CD8-positive, alpha-beta memory T cell (primary cell): ENCODE measurements at regions not wholly inside any gene's neighbourhood (a gene's known extent, or its start where the extent isn't known, plus 50 kb on each side); places are given as distances from the start of the nearest gene placed in this dataset.

ENCODE experiments used
- CTCF ChIA-PET: fragments of 350-600 bp; sonication (Branson Sonifier 250); formaldehyde crosslinking; loops from one replicate; lab custom pipeline; 2021; ENCODE audit warnings: antibody characterized with exemption; lab: Charles Lee
- POLR2A ChIA-PET: fragments of 350-600 bp; sonication (Branson Sonifier 250); formaldehyde crosslinking; loops from one replicate; lab custom pipeline; 2021; ENCODE audit warnings: antibody characterized with exemption; lab: Charles Lee
- DNase-seq, 5 donors: peaks; one replicate each; pipeline versions ENCODE4 v3.0.0 to v3.0.0-alpha.2; 2020 to 2022; ENCODE audit warnings: mixed read lengths in 1 of 5
- H3K27ac ChIP-seq: one replicate; pipeline ENCODE4 v1.7.0; 2013; ENCODE audit warnings: low read depth, mild to moderate bottlenecking, low read length, moderate library complexity
- H3K27me3 ChIP-seq: 2 replicates; pipeline ENCODE4 v1.7.0; 2013; ENCODE audit warnings: low read length, mild to moderate bottlenecking; ENCODE audit not compliant: insufficient read depth, poor library complexity, severe bottlenecking
- H3K36me3 ChIP-seq: 2 replicates; pipeline ENCODE4 v1.7.0; 2013; ENCODE audit warnings: mild to moderate bottlenecking, low read length, moderate library complexity; ENCODE audit not compliant: insufficient read depth
- H3K4me1 ChIP-seq: 2 replicates; pipeline ENCODE4 v1.7.0; 2013; ENCODE audit warnings: mild to moderate bottlenecking, low read length, moderate library complexity; ENCODE audit not compliant: insufficient read depth
- H3K4me3 ChIP-seq: 2 replicates; pipeline ENCODE4 v1.7.0; 2013; ENCODE audit warnings: mild to moderate bottlenecking, low read length
- H3K9me3 ChIP-seq: 2 replicates; pipeline ENCODE4 v1.7.0; 2013; ENCODE audit warnings: mild to moderate bottlenecking, low read length
- H3K27ac Mint-ChIP-seq, 8 donors: one replicate each; pipeline ENCODE4 v1.8.0; 2020 to 2021; ENCODE audit warnings: mixed read lengths in 8 of 8, mild to moderate bottlenecking in 6 of 8, inconsistent platforms in 3 of 8, moderate library complexity in 3 of 8
- H3K27me3 Mint-ChIP-seq, 2 donors: one replicate each; pipeline ENCODE4 v1.8.0; 2020 to 2021; ENCODE audit warnings: mixed read lengths in 2 of 2, mild to moderate bottlenecking in 1 of 2, moderate library complexity in 1 of 2
- H3K36me3 Mint-ChIP-seq, 3 donors: one replicate each; pipeline ENCODE4 v1.8.0; 2020 to 2021; ENCODE audit warnings: mixed read lengths in 3 of 3, inconsistent platforms in 1 of 3, mild to moderate bottlenecking in 1 of 3
- H3K4me1 Mint-ChIP-seq, 3 donors: one replicate each; pipeline ENCODE4 v1.8.0; 2020 to 2021; ENCODE audit warnings: mixed read lengths in 3 of 3, inconsistent platforms in 1 of 3, mild to moderate bottlenecking in 1 of 3
- H3K4me3 Mint-ChIP-seq, 7 donors: one replicate each; pipeline ENCODE4 v1.8.0; 2020 to 2021; ENCODE audit warnings: mixed read lengths in 7 of 7, mild to moderate bottlenecking in 6 of 7, moderate library complexity in 4 of 7, inconsistent platforms in 2 of 7
- H3K9me3 Mint-ChIP-seq, 5 donors: one replicate each; pipeline ENCODE4 v1.8.0; 2020 to 2022; ENCODE audit warnings: mixed read lengths in 5 of 5, mild to moderate bottlenecking in 3 of 5, moderate library complexity in 2 of 5, inconsistent platforms in 1 of 5

- no peak overlapping the region for H3K27ac Mint-ChIP-seq
- peaks cover 8 to 11% (median 11%) of the 10 kb centered on the region in 3 donors for H3K4me1 Mint-ChIP-seq
- DNase-seq: no peak
- no peak overlapping the region for H3K4me3 Mint-ChIP-seq
- no peaks in the 10 kb centered on the region for H3K9me3 ChIP-seq
- no peak overlapping the region for H3K4me3 ChIP-seq
- no peaks in the 10 kb centered on the region for H3K9me3 Mint-ChIP-seq
- H3K36me3 ChIP-seq: no peaks in the 10 kb centered on the region
- H3K4me1 ChIP-seq: no peaks in the 10 kb centered on the region
- no peaks in the 10 kb centered on the region for H3K36me3 Mint-ChIP-seq
- H3K27me3 Mint-ChIP-seq: peaks cover 0 to 2% of the 10 kb centered on the region in 2 donors
- H3K27ac ChIP-seq: no peak overlapping the region
- POLR2A ChIA-PET: no interaction called here
- H3K27me3 ChIP-seq: no peaks in the 10 kb centered on the region
- CTCF ChIA-PET: no interaction called here
These were observed 69.3 kb downstream of the CTSL start for GRCh38 chr9:87795178-87795577.

- Mint-ChIP-seq H3K27me3 (no peaks in the 10 kb centered on the region), H3K36me3 (no peaks in the 10 kb centered on the region), H3K9me3 (no peaks in the 10 kb centered on the region), H3K27ac (no peak overlapping the region), H3K4me3 (no peak overlapping the region), H3K4me1 (peaks cover 8 to 11% (median 11%) of the 10 kb centered on the region in 3 donors)
- H3K36me3 ChIP-seq: no peaks in the 10 kb centered on the region
- CTCF ChIA-PET: no interaction called here
- H3K27ac ChIP-seq: no peak overlapping the region
- no peaks in the 10 kb centered on the region for H3K9me3 ChIP-seq
- H3K27me3 ChIP-seq: no peaks in the 10 kb centered on the region
- H3K4me3 ChIP-seq: no peak overlapping the region
- POLR2A ChIA-PET: no interaction called here
- no peaks in the 10 kb centered on the region for H3K4me1 ChIP-seq
- no peak for DNase-seq
These were observed 70.3 kb downstream of the CTSL start for GRCh38 chr9:87796196-87796595.

GRCh38 chr9:87798261-87798833 lies 72.4 kb downstream of the CTSL start:
- no peak overlapping the region for H3K4me3 ChIP-seq
- H3K4me1 ChIP-seq: no peaks in the 10 kb centered on the region
- H3K27me3 ChIP-seq: no peaks in the 10 kb centered on the region
- DNase-seq: no peak
- peaks cover under 1 to 3% (median 3%) of the 10 kb centered on the region in 3 donors for H3K4me1 Mint-ChIP-seq
- POLR2A ChIA-PET: no interaction called here
- H3K9me3 ChIP-seq: no peaks in the 10 kb centered on the region
- H3K4me3 Mint-ChIP-seq: no peak overlapping the region
- CTCF ChIA-PET: no interaction called here
- H3K9me3 Mint-ChIP-seq: no peaks in the 10 kb centered on the region
- H3K27me3 Mint-ChIP-seq: peaks cover 0 to under 1% of the 10 kb centered on the region in 2 donors
- H3K27ac ChIP-seq: no peak overlapping the region
- no peaks in the 10 kb centered on the region for H3K36me3 Mint-ChIP-seq
- no peaks in the 10 kb centered on the region for H3K36me3 ChIP-seq
- H3K27ac Mint-ChIP-seq: no peak overlapping the region

- CTCF ChIA-PET: no interaction called here
- Histone ChIP-seq H3K27me3 (no peaks in the 10 kb centered on the region), H3K4me1 (no peaks in the 10 kb centered on the region), H3K36me3 (no peaks in the 10 kb centered on the region), H3K9me3 (no peaks in the 10 kb centered on the region), H3K27ac (no peak overlapping the region), H3K4me3 (no peak overlapping the region)
- POLR2A ChIA-PET: no interaction called here
- peaks cover 1 to 8% of the 10 kb centered on the region in 2 donors for H3K27me3 Mint-ChIP-seq
- no peak for DNase-seq
- no peak overlapping the region for H3K27ac Mint-ChIP-seq
- H3K4me1 Mint-ChIP-seq: no peaks in the 10 kb centered on the region
- no peaks in the 10 kb centered on the region for H3K9me3 Mint-ChIP-seq
- no peaks in the 10 kb centered on the region for H3K36me3 Mint-ChIP-seq
- H3K4me3 Mint-ChIP-seq: no peak overlapping the region
These were observed 73.6 kb downstream of the CTSL start for GRCh38 chr9:87799503-87799902.

- Mint-ChIP-seq H3K9me3 (no peaks in the 10 kb centered on the region), H3K27me3 (peaks cover 1 to 10% of the 10 kb centered on the region in 2 donors), H3K36me3 (no peaks in the 10 kb centered on the region), H3K4me1 (no peaks in the 10 kb centered on the region), H3K27ac (no peak overlapping the region), H3K4me3 (no peak overlapping the region)
- Histone ChIP-seq H3K9me3 (no peaks in the 10 kb centered on the region), H3K4me1 (no peaks in the 10 kb centered on the region), H3K27ac (no peak overlapping the region), H3K36me3 (no peaks in the 10 kb centered on the region), H3K4me3 (no peak overlapping the region), H3K27me3 (no peaks in the 10 kb centered on the region)
- DNase-seq: no peak
- POLR2A ChIA-PET: no interaction called here
- CTCF ChIA-PET: no interaction called here
These were observed 74.5 kb downstream of the CTSL start for GRCh38 chr9:87800456-87800855.

- Mint-ChIP-seq H3K27ac (no peak overlapping the region), H3K4me1 (no peaks in the 10 kb centered on the region), H3K27me3 (peaks cover 1 to 10% of the 10 kb centered on the region in 2 donors), H3K9me3 (no peaks in the 10 kb centered on the region), H3K36me3 (no peaks in the 10 kb centered on the region), H3K4me3 (no peak overlapping the region)
- no peaks in the 10 kb centered on the region for H3K27me3 ChIP-seq
- no peak overlapping the region for H3K4me3 ChIP-seq
- DNase-seq: no peak
- H3K36me3 ChIP-seq: no peaks in the 10 kb centered on the region
- ChIA-PET POLR2A (no interaction called here), CTCF (no interaction called here)
- H3K9me3 ChIP-seq: no peaks in the 10 kb centered on the region
- no peaks in the 10 kb centered on the region for H3K4me1 ChIP-seq
- no peak overlapping the region for H3K27ac ChIP-seq
These were observed 75.1 kb downstream of the CTSL start for GRCh38 chr9:87801013-87801412.

- Mint-ChIP-seq H3K4me1 (no peaks in the 10 kb centered on the region), H3K9me3 (no peaks in the 10 kb centered on the region), H3K36me3 (no peaks in the 10 kb centered on the region), H3K27ac (no peak overlapping the region), H3K4me3 (no peak overlapping the region), H3K27me3 (peaks cover 2 to 16% of the 10 kb centered on the region in 2 donors)
- Histone ChIP-seq H3K4me1 (no peaks in the 10 kb centered on the region), H3K9me3 (no peaks in the 10 kb centered on the region), H3K4me3 (no peak overlapping the region), H3K27ac (no peak overlapping the region), H3K36me3 (no peaks in the 10 kb centered on the region), H3K27me3 (no peaks in the 10 kb centered on the region)
- DNase-seq: no peak
- ChIA-PET CTCF (no interaction called here), POLR2A (no interaction called here)
These were observed 77.2 kb downstream of the CTSL start for GRCh38 chr9:87803166-87803565.

GRCh38 chr9:87803623-87804345 lies 77.9 kb downstream of the CTSL start:
- Mint-ChIP-seq H3K36me3 (no peaks in the 10 kb centered on the region), H3K27me3 (peaks cover 2 to 16% of the 10 kb centered on the region in 2 donors), H3K27ac (no peak overlapping the region), H3K4me3 (no peak overlapping the region), H3K4me1 (no peaks in the 10 kb centered on the region), H3K9me3 (no peaks in the 10 kb centered on the region)
- no peak overlapping the region for H3K4me3 ChIP-seq
- ChIA-PET CTCF (no interaction called here), POLR2A (no interaction called here)
- H3K27me3 ChIP-seq: no peaks in the 10 kb centered on the region
- no peaks in the 10 kb centered on the region for H3K9me3 ChIP-seq
- no peaks in the 10 kb centered on the region for H3K36me3 ChIP-seq
- DNase-seq: no peak
- no peaks in the 10 kb centered on the region for H3K4me1 ChIP-seq
- no peak overlapping the region for H3K27ac ChIP-seq
